K562 (cell line): ENCODE measurements at regions not wholly inside any gene's neighbourhood (a gene's known extent, or its start where the extent isn't known, plus 50 kb on each side); places are given as distances from the start of the nearest gene placed in this dataset.

ENCODE experiments used
- BCL6 ChIP-seq: fragments of 250-450 bp; sonication (Bioruptor Pico); IDR thresholded peaks from 2 replicates; pipeline ENCODE4 v1.4.0; 2020
- CCAR2 ChIP-seq: fragments of 200-400 bp; formaldehyde crosslinking; IDR thresholded peaks from 2 replicates; pipeline ENCODE4 v1.6.1; 2017; ENCODE audit warnings: mild to moderate bottlenecking, low read depth, low read length
- ELF2 ChIP-seq: fragments of 250-450 bp; sonication (Bioruptor Pico); IDR thresholded peaks from 2 replicates; pipeline ENCODE4 v1.5.0; 2021; ENCODE audit warnings: mild to moderate bottlenecking
- HMGXB4 ChIP-seq: sonication (generic); formaldehyde crosslinking; IDR thresholded peaks from 2 replicates; pipeline ENCODE4 v1.8.1; 2023; ENCODE audit warnings: mild to moderate bottlenecking, missing genetic modification reagents
- KAT2B ChIP-seq: IDR thresholded peaks from one replicate; pipeline ENCODE4 v1.6.1; 2012; ENCODE audit warnings: low read depth, mild to moderate bottlenecking, control low read depth, inconsistent platforms, low read length, moderate library complexity
- MYC ChIP-seq, 2 experiments: fragments of 250-450 bp in 1 of 2; sonication (Bioruptor Pico) in 1 of 2; IDR thresholded peaks; 2 replicates each; pipeline versions ENCODE4 v1.5.1 to v1.6.1; 2012 to 2021; ENCODE audit warnings: low read depth in 2 of 2, borderline replicate concordance in 1 of 2, improper control_type of control experiment in 1 of 2, low read length in 1 of 2, mild to moderate bottlenecking in 1 of 2, moderate library complexity in 1 of 2
- ZBTB2 ChIP-seq: fragments of 450-650 bp; IDR thresholded peaks from 2 replicates; pipeline ENCODE4 v1.6.1; 2016; ENCODE audit warnings: antibody characterized with exemption
- ZNF274 ChIP-seq: IDR thresholded peaks from 2 replicates; pipeline ENCODE4 v1.6.1; 2011; ENCODE audit warnings: low read depth, mild to moderate bottlenecking, low read length, moderate library complexity, borderline replicate concordance

- TF ChIP-seq ZNF274 (no peak), KAT2B (no peak), HMGXB4 (no peak), BCL6 (CRISPR knock-in tag) (no peak), MYC (IDR thresholded peaks at IDR 0.05; ENCODE audit: low read depth, low read length) (no peak), MYC (CRISPR knock-in tag; IDR thresholded peaks at IDR 0.05; ENCODE audit: borderline replicate concordance, low read depth) (no peak), ZBTB2 (no peak), ELF2 (CRISPR knock-in tag) (no peak), CCAR2 (no peak)
Measured at GRCh38 chr1:83625646-83626045, 373.3 kb downstream of the TTLL7 start.
